WERI-Rb-1 (cell line): ENCODE measurements at regions not wholly inside any gene's neighbourhood (a gene's known extent, or its start where the extent isn't known, plus 50 kb on each side); places are given as distances from the start of the nearest gene placed in this dataset.
"Not testable (repeated sequence)": the region's sequence is repeated elsewhere in the genome, so short reads cannot be mapped to it uniquely, and the experiment has no call there.

Source experiments
- DNase-seq: peaks from one replicate; pipeline ENCODE4 v3.0.0-alpha.2; 2020
- H3K27ac ChIP-seq: fragments of 250-450 bp; sonication (Bioruptor Pico); 2 replicates; pipeline ENCODE4 v1.5.1; 2020; ENCODE audit warnings: mild to moderate bottlenecking, moderate library complexity
- H3K27me3 ChIP-seq: fragments of 250-450 bp; sonication (Bioruptor Pico); 2 replicates; pipeline ENCODE4 v1.5.1; 2021; ENCODE audit warnings: mild to moderate bottlenecking, low read depth, moderate library complexity; ENCODE audit not compliant: insufficient read depth, severe bottlenecking
- H3K36me3 ChIP-seq: fragments of 250-450 bp; sonication (Bioruptor Pico); 2 replicates; pipeline ENCODE4 v1.5.1; 2020; ENCODE audit warnings: mild to moderate bottlenecking, moderate library complexity
- H3K4me3 ChIP-seq: 2 replicates; pipeline ENCODE4 v1.5.1; 2011; ENCODE audit warnings: low read depth, mild to moderate bottlenecking, control low read depth, low read length
- H3K9me3 ChIP-seq: fragments of 250-450 bp; sonication (Bioruptor Pico); 2 replicates; pipeline ENCODE4 v1.5.1; 2021; ENCODE audit warnings: mild to moderate bottlenecking, moderate library complexity; ENCODE audit not compliant: severe bottlenecking
- TF ChIP-seq, protein P1 (sequence below): IDR thresholded peaks from 2 replicates; pipeline ENCODE4 v1.5.1; 2011; ENCODE audit warnings: low read depth, mild to moderate bottlenecking, control low read depth, inconsistent platforms, low read length

DNA sequence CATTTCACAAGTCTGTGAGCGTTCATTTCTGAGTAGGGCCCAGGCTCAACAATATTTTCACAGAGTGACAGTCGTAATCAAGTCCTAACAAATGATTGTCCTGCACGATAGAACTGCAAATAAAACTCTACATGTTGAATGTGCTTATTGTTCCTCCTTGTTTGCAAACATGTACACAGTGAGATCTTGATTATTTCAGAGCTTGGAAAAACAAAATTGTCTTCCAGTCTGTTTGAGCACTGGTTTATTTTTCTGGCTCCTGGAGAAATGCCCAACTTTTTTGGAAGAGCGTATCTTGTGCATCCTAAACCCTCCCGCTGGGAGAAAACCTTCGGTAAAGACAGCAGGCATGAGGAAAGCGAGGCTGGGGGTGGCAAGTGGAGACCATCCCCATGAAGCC lies 91.1 kb downstream of the TEX36 start:
- TF ChIP-seq, protein P1, sequence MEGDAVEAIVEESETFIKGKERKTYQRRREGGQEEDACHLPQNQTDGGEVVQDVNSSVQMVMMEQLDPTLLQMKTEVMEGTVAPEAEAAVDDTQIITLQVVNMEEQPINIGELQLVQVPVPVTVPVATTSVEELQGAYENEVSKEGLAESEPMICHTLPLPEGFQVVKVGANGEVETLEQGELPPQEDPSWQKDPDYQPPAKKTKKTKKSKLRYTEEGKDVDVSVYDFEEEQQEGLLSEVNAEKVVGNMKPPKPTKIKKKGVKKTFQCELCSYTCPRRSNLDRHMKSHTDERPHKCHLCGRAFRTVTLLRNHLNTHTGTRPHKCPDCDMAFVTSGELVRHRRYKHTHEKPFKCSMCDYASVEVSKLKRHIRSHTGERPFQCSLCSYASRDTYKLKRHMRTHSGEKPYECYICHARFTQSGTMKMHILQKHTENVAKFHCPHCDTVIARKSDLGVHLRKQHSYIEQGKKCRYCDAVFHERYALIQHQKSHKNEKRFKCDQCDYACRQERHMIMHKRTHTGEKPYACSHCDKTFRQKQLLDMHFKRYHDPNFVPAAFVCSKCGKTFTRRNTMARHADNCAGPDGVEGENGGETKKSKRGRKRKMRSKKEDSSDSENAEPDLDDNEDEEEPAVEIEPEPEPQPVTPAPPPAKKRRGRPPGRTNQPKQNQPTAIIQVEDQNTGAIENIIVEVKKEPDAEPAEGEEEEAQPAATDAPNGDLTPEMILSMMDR: no peak
- H3K36me3 ChIP-seq: no peaks in the 10 kb centered on the region
- no peak overlapping the region for H3K4me3 ChIP-seq
- no peak for DNase-seq
- H3K27ac ChIP-seq: no peak overlapping the region
- peaks cover 51% of the 10 kb centered on the region for H3K27me3 ChIP-seq
- peaks cover 2% of the 10 kb centered on the region for H3K9me3 ChIP-seq

DNA sequence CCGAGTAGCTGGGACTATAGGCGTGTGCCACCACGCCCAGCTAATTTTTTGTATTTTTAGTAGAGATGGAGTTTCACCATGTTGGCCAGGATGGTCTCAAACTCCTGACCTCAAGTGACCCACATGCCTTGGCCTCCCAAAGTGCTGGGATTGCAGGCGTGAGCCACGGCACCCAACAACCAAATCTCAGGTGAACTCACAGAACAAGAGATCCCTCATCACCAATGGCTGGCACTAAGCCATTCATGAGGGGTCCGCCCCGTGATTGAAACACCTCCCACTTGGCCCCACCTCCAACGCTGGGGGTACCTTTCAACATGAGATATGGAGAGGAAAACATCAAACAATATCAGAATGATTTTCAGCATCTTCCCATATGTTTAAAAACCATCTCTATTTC lies 94.2 kb downstream of the TEX36 start:
- not testable (repeated sequence) for H3K36me3 ChIP-seq, H3K27ac ChIP-seq, DNase-seq, H3K9me3 ChIP-seq, H3K4me3 ChIP-seq
- peaks cover 48% of the 10 kb centered on the region for H3K27me3 ChIP-seq

DNA sequence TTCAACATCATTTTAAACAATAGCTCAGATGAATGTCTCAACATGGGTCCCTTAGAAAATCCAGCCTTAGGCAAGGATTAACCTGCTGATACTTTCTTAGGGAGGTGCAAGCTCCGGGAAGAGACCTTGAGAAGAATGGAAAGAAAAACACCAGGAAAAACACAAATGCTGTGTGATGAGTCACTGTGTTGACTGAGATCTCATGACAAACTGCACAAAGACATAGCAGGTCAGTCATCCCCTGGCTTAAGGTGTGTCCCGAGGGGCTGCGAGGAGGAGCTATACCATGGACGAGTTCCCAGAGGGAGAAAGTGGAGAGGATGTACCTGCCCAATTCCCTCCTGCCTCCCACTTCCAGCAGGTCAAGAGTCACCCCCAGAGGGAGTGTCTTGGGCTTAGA lies 98.0 kb downstream of the TEX36 start:
- no peak overlapping the region for H3K4me3 ChIP-seq

DNA sequence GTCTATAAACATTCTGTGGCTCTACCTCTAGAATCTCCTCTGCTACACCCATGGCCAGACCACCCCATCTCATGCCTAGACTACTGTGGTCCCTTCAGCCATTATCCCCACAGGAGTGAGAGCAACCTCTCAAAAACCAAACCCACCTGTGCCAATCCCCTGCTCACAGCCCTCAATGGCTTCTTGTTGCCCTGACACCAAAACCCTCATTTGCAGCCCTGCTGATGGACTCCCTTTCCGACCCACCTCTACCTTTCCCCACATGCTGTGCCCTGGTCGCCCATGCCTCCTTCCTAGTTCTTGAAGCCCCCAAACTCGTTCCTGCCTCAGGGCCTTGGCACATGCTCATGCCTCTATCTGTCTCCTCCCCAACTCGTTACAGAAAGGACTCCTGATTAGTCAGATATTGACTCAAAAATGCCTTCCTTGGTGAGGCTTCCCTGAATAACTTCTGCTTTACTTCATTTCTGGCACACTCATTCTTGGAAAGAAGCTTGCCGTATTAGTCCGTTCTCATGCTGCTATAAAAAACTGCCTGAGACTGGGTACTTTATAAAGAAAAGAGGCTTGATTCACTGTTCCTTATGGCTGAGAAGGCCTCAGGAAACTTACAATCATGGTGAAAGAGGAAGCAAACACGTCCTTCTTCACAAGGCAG lies 104.2 kb downstream of the TEX36 start:
- TF ChIP-seq, protein P1: no peak
- Histone ChIP-seq H3K36me3 (no peaks in the 10 kb centered on the region), H3K27me3 (peaks cover 51% of the 10 kb centered on the region), H3K9me3 (no peaks in the 10 kb centered on the region), H3K4me3 (no peak overlapping the region), H3K27ac (no peak overlapping the region)
- no peak for DNase-seq

More for the DNA sequence above, 98.0 kb downstream of the TEX36 start:
- Histone ChIP-seq H3K36me3 (no peaks in the 10 kb centered on the region), H3K27me3 (peaks cover 45% of the 10 kb centered on the region), H3K27ac (no peak overlapping the region), H3K9me3 (no peaks in the 10 kb centered on the region)
- DNase-seq: no peak
- TF ChIP-seq, protein P1: no peak

DNA sequence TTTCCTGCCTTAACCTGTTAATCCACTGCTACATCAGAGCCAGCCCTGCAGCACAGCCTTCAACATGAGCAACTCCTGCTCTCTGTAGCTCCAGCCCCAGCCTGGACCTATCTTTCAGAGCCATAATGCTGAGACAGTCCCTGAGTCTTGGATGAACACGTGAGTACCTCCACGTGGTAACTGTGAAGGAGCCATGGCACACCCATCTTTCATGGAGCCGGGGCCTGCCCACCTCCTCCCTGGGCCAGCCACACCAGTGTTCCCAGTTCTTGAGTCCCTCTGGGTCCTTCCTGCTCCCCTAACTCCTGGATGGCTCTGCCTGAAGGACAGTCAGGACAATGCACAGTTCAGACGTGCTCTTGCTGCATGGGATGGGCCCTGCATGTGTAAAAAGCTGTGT lies 107.1 kb downstream of the TEX36 start:
- Histone ChIP-seq H3K27ac (no peak overlapping the region), H3K36me3 (no peaks in the 10 kb centered on the region), H3K4me3 (no peak overlapping the region), H3K27me3 (peaks cover 55% of the 10 kb centered on the region), H3K9me3 (no peaks in the 10 kb centered on the region)
- TF ChIP-seq, protein P1: no peak
- no peak for DNase-seq

DNA sequence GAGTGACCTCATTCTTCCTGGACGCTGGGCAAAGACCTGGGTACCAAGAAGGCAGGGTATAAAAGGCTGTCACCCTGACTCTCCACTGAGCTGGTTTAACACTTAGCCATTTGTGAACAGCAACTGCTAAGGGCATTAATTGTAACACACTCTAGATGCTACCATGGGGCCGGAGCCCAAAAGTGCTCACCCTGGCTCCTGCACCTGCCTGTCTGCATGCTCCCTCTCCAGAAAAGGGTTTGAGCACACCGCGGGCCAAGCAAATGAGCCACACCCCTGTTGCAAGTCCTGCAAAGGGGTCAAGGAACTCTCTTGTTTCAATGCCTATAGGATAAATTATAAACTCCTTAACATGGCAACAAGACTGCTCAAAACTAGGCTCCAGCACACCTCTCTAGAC lies 114.8 kb downstream of the TEX36 start:
- Histone ChIP-seq H3K27ac (no peak overlapping the region), H3K36me3 (no peaks in the 10 kb centered on the region), H3K9me3 (no peaks in the 10 kb centered on the region), H3K4me3 (no peak overlapping the region), H3K27me3 (peaks cover 35% of the 10 kb centered on the region)
- TF ChIP-seq, protein P1: no peak
- no peak for DNase-seq
